GM12878 (cell line): ENCODE measurements at regions not wholly inside any gene's neighbourhood (a gene's known extent, or its start where the extent isn't known, plus 50 kb on each side); places are given as distances from the start of the nearest gene placed in this dataset.

Experiments
- ATAC-seq: fragments of 200-7000 bp; cut with Tn5 transposase; 3 replicates; pipeline ENCODE4 v1.9.1; 2020; ENCODE audit warnings: mild to moderate bottlenecking, moderate library complexity
- BruUV-seq: library from RNA; stranded (reverse); fragments of 400-500 nt; replicated peaks from 2 replicates; lab custom pipeline; 2021; lab: Mats Ljungman, UMichigan
- CTCF ChIA-PET: fragments of 300-600 bp; sonication (Branson Sonifier 250); formaldehyde crosslinking; extraction: SDS; loops from one replicate; lab custom pipeline; 2021; ENCODE audit warnings: inconsistent platforms; lab: Yijun Ruan, JAX
- POLR2A ChIA-PET: fragments of 350-600 bp; formaldehyde crosslinking; extraction: SDS; loops from one replicate; lab custom pipeline; 2021; ENCODE audit warnings: inconsistent platforms; lab: Charles Lee
- RAD21 ChIA-PET: fragments of 300-600 bp; sonication (Branson Sonifier 250); formaldehyde crosslinking; loops from one replicate; lab custom pipeline; 2023; ENCODE audit warnings: antibody characterized with exemption; ENCODE audit not compliant: unreplicated experiment; lab: Charles Lee
- SMC1A ChIA-PET: fragments of 300-600 bp; sonication (Branson Sonifier 250); formaldehyde crosslinking; loops from one replicate; lab custom pipeline; 2023; ENCODE audit not compliant: unreplicated experiment, uncharacterized antibody; lab: Charles Lee
- DNase-seq: peaks from one replicate; pipeline ENCODE4 v3.0.0-alpha.2; 2011; ENCODE audit warnings: low read depth, low spot score
- FAIRE-seq: peaks from 3 replicates; lab custom pipeline; 2011; peaks lifted over from hg19 to GRCh38; lab: Jason Lieb, UNC
- H2AFZ ChIP-seq: 2 replicates; pipeline ENCODE4 v1.6.0; 2011; ENCODE audit warnings: low read depth, low read length, control low read depth; ENCODE audit not compliant: control insufficient read depth
- H3K27ac ChIP-seq: 2 replicates; pipeline ENCODE4 v1.5.1; 2011; ENCODE audit warnings: control low read depth; ENCODE audit not compliant: control insufficient read depth, insufficient read depth
- H3K27me3 ChIP-seq, 2 experiments: replicated peaks in 1 of 2; 2 replicates each; pipeline versions ENCODE4 v1.6.0 to v1.6.1; 2011; ENCODE audit warnings: low read length in 1 of 2; ENCODE audit not compliant: control insufficient read depth in 2 of 2, insufficient read depth in 2 of 2
- H3K36me3 ChIP-seq, 2 experiments: 2 replicates each; pipeline ENCODE4 v1.5.1; 2011; ENCODE audit warnings: low read length in 1 of 2; ENCODE audit not compliant: control insufficient read depth in 2 of 2, insufficient read depth in 2 of 2
- H3K4me1 ChIP-seq: 2 replicates; pipeline ENCODE4 v1.6.1; 2011; ENCODE audit warnings: mild to moderate bottlenecking, low read length, moderate library complexity, mixed read lengths; ENCODE audit not compliant: control insufficient read depth, insufficient read depth
- H3K4me2 ChIP-seq: 2 replicates; pipeline ENCODE4 v1.6.0; 2011; ENCODE audit warnings: control low read depth; ENCODE audit not compliant: control insufficient read depth, insufficient read depth
- H3K4me3 ChIP-seq: fragments of 200-600 bp; sonication (generic); 2 replicates; pipeline ENCODE4 v1.5.1; 2016
- H3K79me2 ChIP-seq: 2 replicates; pipeline ENCODE4 v1.6.0; 2011; ENCODE audit warnings: low read length; ENCODE audit not compliant: control insufficient read depth, insufficient read depth
- H3K9ac ChIP-seq: 2 replicates; pipeline ENCODE4 v1.8.0; 2011; ENCODE audit warnings: low read length, control low read depth, mixed read lengths; ENCODE audit not compliant: control insufficient read depth, insufficient read depth
- H3K9me3 ChIP-seq: replicated peaks from 3 replicates; pipeline ENCODE4 v1.5.1; 2011; ENCODE audit warnings: mild to moderate bottlenecking, low read length; ENCODE audit not compliant: control insufficient read depth, insufficient read depth
- H4K20me1 ChIP-seq: 2 replicates; pipeline ENCODE4 v1.6.0; 2011; ENCODE audit not compliant: control insufficient read depth, insufficient read depth
- BCL11A ChIP-seq: IDR thresholded peaks from 2 replicates; pipeline ENCODE4 v1.6.1; 2011; ENCODE audit warnings: low read depth, low read length
- BCLAF1 ChIP-seq: fragments of 450-650 bp; IDR thresholded peaks from 2 replicates; pipeline ENCODE4 v1.6.1; 2017; ENCODE audit warnings: antibody characterized with exemption, mild to moderate bottlenecking, moderate library complexity
- CHD4 ChIP-seq: fragments of 200-600 bp; sonication (generic); IDR thresholded peaks from 2 replicates; pipeline ENCODE4 v1.6.1; 2016; ENCODE audit warnings: mild to moderate bottlenecking
- ESRRA ChIP-seq: IDR thresholded peaks from 2 replicates; pipeline ENCODE4 v1.6.1; 2012; ENCODE audit warnings: mild to moderate bottlenecking, low read length, improper control_type of control experiment
- EZH2 ChIP-seq: IDR thresholded peaks from 2 replicates; pipeline ENCODE4 v1.6.1; 2012; ENCODE audit warnings: low read depth, mild to moderate bottlenecking, control low read depth, inconsistent platforms, low read length, borderline replicate concordance; ENCODE audit not compliant: control insufficient read depth
- HDAC2 ChIP-seq: fragments of 200-600 bp; sonication (generic); IDR thresholded peaks from 2 replicates; pipeline ENCODE4 v1.6.1; 2017
- IRF4 ChIP-seq: IDR thresholded peaks from 2 replicates; pipeline ENCODE4 v1.6.1; 2011; ENCODE audit warnings: low read depth, low read length
- IRF5 ChIP-seq: fragments of 450-650 bp; IDR thresholded peaks from 2 replicates; pipeline ENCODE4 v1.6.1; 2017; ENCODE audit warnings: borderline replicate concordance
- KLF5 ChIP-seq: fragments of 450-650 bp; IDR thresholded peaks from 2 replicates; pipeline ENCODE4 v1.6.1; 2014; ENCODE audit warnings: mild to moderate bottlenecking; ENCODE audit not compliant: partially characterized antibody
- MEF2A ChIP-seq: IDR thresholded peaks from 2 replicates; pipeline ENCODE4 v1.6.1; 2011; ENCODE audit warnings: low read depth, mild to moderate bottlenecking, low read length, moderate library complexity; ENCODE audit not compliant: insufficient read depth
- MTA3 ChIP-seq: IDR thresholded peaks from 2 replicates; pipeline ENCODE4 v1.6.1; 2012; ENCODE audit warnings: low read length, inconsistent platforms, borderline replicate concordance
- NFYB ChIP-seq: IDR thresholded peaks from 2 replicates; pipeline ENCODE4 v1.6.1; 2011; ENCODE audit warnings: low read depth, mild to moderate bottlenecking, low read length, improper control_type of control experiment, moderate library complexity; ENCODE audit not compliant: insufficient read depth
- NR2C1 ChIP-seq: fragments of 450-650 bp; IDR thresholded peaks from 2 replicates; pipeline ENCODE4 v1.6.1; 2017; ENCODE audit warnings: antibody characterized with exemption, mild to moderate bottlenecking, moderate library complexity
- PRDM15 ChIP-seq: fragments of 450-650 bp; formaldehyde crosslinking; IDR thresholded peaks from 2 replicates; pipeline ENCODE4 v1.4.0; 2020; ENCODE audit warnings: mild to moderate bottlenecking, moderate library complexity
- RFX5 ChIP-seq: IDR thresholded peaks from 2 replicates; pipeline ENCODE4 v1.6.1; 2011; ENCODE audit warnings: low read depth, low read length, improper control_type of control experiment
- SMAD1 ChIP-seq: fragments of 450-650 bp; IDR thresholded peaks from 2 replicates; pipeline ENCODE4 v1.6.1; 2018; ENCODE audit warnings: mild to moderate bottlenecking, low read depth; ENCODE audit not compliant: partially characterized antibody
- TBL1XR1 ChIP-seq: IDR thresholded peaks from 2 replicates; pipeline ENCODE4 v1.6.1; 2012; ENCODE audit warnings: low read depth, low read length, improper control_type of control experiment
- YY1 ChIP-seq: IDR thresholded peaks from 2 replicates; pipeline ENCODE4 v1.6.1; 2011; ENCODE audit warnings: low read depth, mild to moderate bottlenecking, low read length
- ZNF207 ChIP-seq: fragments of 450-650 bp; IDR thresholded peaks from 2 replicates; pipeline ENCODE4 v1.6.1; 2014; ENCODE audit warnings: antibody characterized with exemption, mild to moderate bottlenecking, borderline replicate concordance
- WGBS: methylation state at CpG from one replicate; pipeline ENCODE4 v1.1.6; 2016; ENCODE audit warnings: low lambda C conversion rate; ENCODE audit not compliant: insufficient replicate concordance, insufficient coverage; ENCODE audit errors: missing lambda C conversion rate; 5-methylcytosine and 5-hydroxymethylcytosine counted together
- in situ Hi-C: fragments of 300-500 bp; cut with MboI; formaldehyde crosslinking; loops from 9 replicates; pipeline ENCODE4 v1.14.3; 2018; ENCODE audit warnings: mixed read lengths
- intact Hi-C: fragments of 100-400 bp; cut with micrococcal nuclease; formaldehyde crosslinking; loops from one replicate; pipeline ENCODE4 v1.14.2; 2022; ENCODE audit not compliant: unreplicated experiment

GRCh38 chr21:17340081-17340480 lies 172.8 kb upstream of the CXADR start:
- intact Hi-C loops (no loop called here), in situ Hi-C loops (loop anchor here (10.0 kb wide), 1 partner anchor 65 kb away; no protein-coding TSS in a partner anchor)
- DNase-seq (no peak), FAIRE-seq (no peak), ATAC-seq (no peak)
- Histone ChIP-seq H3K36me3 (no peaks in the 10 kb centered on the region), H3K4me2 (no peak overlapping the region), H3K4me3 (no peak overlapping the region), H3K27ac (no peak overlapping the region), H3K27me3 (no peaks in the 10 kb centered on the region), H2AFZ (no peak overlapping the region), H3K9me3 (no peaks in the 10 kb centered on the region; the same call in 2 of the 3 replicates), H3K79me2 (no peaks in the 10 kb centered on the region), H3K9ac (no peak overlapping the region), H3K4me1 (no peaks in the 10 kb centered on the region), H4K20me1 (no peaks in the 10 kb centered on the region)
- WGBS: 2% methylated on average over 3 of the region's 3 CpGs
- POLR2A ChIA-PET: no interaction called here
- CTCF ChIA-PET: no interaction called here
- RAD21 ChIA-PET: no interaction called here
- no TSS peak for BruUV-seq
- SMC1A ChIA-PET: no interaction called here
- TF ChIP-seq TBL1XR1: no peak
- no peak for TF ChIP-seq SMAD1
- no peak for TF ChIP-seq ESRRA
- TF ChIP-seq BCLAF1: no peak
- TF ChIP-seq CHD4: no peak
- no peak for TF ChIP-seq PRDM15 (CRISPR knock-in tag)
- no peak for TF ChIP-seq EZH2
- no peak for TF ChIP-seq NR2C1
- no peak for TF ChIP-seq MTA3
- TF ChIP-seq NFYB: no peak
- no peak for TF ChIP-seq IRF5
- no peak for TF ChIP-seq KLF5
- no peak for TF ChIP-seq HDAC2
- TF ChIP-seq ZNF207: no peak
- no peak for TF ChIP-seq RFX5
- no peak for TF ChIP-seq IRF4
- no peak for TF ChIP-seq YY1
- no peak for TF ChIP-seq MEF2A
- no peak for TF ChIP-seq BCL11A
